HuH-7 (cell line): ENCODE measurements at regions not wholly inside any gene's neighbourhood (a gene's known extent, or its start where the extent isn't known, plus 50 kb on each side); places are given as distances from the start of the nearest gene placed in this dataset.

Source experiments
- DNase-seq: peaks from one replicate; pipeline ENCODE4 v3.0.0; 2011; ENCODE audit warnings: low spot score

DNA sequence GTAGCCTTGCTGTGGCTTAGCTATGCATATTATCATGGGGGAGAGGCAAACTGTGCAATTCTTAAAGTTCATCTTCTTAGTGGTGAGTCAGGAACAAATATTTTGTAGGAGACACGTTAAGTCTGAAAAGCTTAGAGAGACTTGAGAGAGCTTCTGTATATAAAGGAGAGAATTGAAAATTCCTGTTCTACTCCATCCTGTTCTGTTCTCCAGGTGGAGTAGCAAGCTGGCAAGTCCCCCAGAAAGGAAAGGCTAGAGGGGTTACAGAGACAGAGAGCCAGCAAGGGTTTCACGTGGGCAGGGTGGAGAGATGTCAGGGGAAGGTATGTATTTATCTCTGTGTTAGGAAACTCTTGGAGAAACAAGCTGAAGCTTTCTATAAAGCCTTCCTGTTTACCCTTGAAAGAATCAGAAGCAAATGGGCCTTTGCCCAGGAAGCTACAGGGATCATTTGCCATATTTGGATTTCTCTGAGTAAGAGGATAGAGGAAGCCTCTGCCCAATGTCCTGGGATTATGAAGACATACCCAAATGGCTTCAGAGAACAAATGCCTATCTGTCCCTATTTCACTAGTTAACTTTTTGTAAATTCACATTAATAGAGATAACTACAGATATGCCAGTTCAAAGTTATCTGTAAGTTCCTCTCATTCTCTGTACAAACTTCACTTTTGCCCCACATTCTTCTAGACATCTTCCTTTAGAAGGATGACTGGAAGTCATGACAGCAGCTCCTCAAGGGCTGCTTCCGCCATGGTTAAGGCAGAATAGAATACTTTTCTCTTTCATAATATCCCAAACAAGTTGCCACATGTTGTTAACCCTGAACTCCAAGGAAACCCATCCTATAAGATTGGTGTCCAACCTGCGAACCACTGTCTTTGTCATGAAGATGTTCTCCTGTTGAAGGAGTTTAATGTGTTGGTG lies 126.7 kb upstream of the NEDD9 start:
- DNase-seq, result no peak

DNA sequence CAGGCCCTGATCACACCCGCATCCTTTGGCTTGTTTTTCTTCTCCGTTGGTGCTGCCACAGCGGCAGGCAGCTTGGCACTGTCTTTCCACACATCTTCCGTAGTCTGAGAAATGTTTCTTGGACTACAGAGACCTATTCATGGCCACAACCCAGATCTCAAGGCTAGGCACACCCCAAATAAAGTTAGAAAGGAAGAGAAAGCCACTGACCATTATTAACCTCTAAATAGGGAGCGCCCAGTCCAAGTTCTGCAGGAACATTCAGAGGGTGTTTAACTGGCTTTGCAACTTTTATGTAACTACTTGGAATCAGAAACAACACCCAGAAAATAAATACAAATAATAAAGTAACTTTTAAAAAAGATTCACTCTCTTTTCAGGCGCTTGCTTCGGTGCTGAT lies 124.8 kb upstream of the NEDD9 start:
- no peak for DNase-seq

DNA sequence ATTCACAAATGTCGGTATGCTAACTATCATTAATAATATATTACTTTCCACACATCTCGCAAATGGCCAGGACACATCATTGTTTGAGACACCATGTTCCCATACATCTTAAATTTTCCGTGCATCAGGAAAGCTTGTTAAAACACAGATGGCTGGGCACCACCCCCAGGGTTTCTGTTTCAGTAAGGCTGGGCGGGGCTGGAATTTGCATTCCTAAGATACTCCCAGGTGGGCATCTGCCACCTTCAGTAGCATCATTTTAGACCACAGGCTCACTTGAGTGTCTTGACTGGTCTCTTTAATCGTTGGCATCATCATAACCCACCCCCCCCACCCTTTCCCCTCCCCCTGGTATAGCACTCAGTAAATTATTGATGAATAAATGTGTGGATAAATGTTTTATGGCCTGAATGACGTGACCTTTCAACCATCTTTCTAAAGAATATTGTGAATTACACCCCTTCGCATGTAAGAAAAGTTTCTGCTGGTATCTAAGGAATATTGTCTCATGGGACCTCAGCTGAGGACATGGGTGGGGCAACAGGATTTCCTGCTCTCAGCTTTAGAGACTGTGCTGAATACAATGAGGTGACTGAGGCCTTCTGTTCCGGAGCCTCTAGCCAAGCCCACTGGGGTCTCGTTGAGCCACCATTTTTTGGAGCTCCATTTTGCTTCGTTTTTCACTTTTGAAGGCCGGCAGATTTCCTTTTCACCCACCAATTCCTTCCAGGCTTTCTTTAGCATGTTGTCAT lies 124.1 kb upstream of the NEDD9 start:
- DNase-seq, result no peak

DNA sequence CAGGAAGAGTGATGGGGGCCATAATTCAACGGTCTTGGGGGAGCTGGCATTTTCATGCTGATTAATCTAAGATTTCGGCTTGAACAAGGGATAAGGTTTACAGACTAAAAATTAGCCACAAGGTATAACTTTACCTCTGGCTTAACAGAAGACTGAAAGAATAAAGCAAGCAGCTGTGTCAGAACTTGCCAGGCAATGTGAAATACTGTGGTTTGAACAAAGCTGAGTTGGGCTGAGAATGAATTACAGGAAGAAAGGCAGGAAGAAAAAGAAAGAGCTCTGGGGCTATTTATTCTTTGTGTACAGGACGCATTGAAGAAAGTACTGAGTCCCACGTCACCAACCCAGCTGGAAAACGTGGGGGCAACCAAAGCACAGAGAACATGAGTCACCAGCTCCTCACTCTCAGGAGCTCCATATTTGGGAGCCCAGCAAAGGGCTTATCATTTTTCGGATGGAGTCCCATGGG lies 121.5 kb upstream of the NEDD9 start:
- DNase-seq, result no peak

DNA sequence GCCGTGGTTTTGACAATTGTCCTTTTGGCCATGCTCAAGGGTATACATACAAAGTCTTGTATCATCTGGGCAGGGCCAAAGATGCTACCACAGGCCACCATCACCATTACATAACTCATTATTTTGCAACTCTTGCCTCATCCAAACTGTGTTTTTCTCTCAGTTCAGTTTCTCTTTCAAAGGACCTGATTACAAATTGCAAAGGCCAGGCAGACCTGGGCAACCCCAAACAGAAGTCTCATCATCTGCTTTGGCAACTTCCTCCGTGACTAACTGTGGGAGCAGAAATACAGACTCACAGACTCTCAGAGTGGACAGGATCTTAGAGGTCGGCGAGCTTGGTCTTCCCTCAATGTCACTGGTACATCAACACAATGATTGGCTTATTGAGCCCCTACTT lies 117.8 kb upstream of the NEDD9 start:
- no peak for DNase-seq

DNA sequence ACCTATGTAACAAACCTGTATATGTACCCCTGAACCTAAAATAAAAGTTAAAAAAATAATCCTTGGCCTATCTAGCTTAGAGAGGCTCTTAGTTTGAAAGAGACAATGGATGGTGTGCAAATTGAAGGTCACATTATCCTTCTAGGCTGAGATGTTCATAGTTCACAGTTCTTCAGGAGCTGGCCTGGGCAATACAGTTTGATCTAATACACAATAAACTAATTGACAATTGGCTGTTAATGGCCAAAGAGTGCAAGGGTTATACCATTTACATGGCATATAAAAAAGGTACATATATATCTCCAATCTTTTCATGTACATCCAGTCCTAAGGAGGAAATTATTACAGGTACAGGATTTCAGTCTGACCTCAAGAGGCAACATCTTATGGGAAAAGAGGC lies 117.4 kb upstream of the NEDD9 start:
- DNase-seq, result no peak

DNA sequence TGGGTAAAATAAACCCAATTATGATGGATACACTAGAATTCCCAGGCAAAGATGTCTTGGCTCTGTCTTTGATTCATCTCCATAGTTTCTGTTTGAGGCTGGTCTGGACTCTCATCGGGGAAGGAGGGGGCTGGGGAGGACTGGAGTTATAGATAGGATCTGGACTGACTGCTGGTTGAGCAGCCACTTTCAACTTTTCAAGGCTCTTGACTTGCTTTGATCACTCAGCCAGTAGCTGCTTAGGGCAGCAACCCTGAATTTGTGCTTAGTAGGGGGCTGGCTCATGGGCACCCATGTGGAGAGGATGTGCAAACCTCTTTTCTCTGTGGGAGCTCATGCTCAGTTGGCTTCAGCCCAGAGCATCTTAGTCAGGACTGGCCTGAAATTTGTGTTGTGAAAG lies 114.0 kb upstream of the NEDD9 start:
- no peak for DNase-seq

DNA sequence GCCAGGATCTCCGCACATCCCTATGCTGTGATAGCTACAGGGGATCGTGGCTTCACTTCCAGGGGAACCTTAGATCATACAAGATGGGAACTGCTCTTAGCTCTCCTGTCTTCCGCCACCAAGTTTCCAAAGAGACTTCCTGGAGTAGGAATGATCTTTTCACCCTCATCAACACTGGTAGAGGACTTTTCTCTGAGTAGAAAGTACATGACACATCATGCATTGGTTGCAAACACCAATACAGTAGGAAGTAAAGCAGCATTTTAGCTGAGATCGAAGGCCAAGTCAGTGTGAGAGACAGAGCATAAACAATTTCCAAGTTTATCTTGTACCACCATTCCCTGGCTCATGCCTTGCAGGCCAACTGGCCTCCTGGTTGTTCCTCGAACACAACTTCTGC lies 113.1 kb upstream of the NEDD9 start:
- no peak for DNase-seq

DNA sequence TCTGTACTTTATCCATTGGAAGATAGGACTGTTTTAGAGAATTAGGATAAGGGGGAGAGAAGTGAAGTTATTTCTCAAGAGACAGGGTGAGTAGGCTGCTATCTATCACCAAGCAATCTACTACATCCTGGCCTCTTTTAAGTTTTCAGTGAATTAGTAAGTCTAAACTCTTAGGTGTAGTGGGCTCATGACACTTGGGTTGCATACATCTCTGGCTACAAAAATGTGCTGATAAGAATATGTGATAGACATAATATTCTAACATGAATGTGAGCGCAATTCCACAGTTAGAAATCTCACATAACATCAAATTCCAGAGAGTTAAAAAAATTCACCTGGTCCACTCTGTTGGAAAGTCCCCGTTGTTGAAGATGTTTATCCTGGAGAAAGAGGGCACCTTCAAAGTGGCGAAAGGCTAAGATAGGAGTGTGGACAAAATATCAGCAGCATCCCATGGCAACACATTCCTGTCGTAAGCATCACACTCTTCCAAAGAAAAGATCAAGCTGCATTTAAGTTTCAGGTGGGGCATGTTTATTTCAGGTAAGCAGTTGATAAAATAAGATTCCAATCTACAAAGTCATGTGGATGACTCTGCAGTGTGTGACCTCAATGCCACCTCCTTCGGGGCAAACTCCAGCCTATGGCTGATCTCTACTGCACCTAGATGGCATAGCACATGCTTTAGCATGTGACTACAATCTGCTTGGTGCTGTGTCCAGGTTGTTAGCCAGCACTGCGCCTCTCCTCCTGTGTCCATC lies 111.7 kb upstream of the NEDD9 start:
- DNase-seq, result no peak

DNA sequence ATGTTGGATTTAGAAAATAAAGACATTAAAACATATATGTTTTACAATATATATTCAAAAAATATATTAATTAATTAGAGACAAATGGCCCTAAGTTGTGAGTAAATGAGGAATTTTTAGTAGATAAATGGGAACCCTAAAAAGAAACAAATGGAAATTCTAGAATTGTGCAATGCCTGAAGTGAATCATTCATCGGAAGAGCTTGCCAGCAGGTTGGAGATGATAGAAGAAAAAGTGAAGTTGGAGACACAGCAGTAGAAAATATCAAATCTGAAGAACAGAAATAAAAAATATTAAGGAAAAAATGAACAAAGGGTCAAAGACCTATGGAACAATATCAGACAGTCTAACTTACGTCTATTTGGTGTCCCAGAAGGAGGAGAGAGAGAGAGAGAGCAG lies 109.4 kb upstream of the NEDD9 start:
- no peak for DNase-seq

DNA sequence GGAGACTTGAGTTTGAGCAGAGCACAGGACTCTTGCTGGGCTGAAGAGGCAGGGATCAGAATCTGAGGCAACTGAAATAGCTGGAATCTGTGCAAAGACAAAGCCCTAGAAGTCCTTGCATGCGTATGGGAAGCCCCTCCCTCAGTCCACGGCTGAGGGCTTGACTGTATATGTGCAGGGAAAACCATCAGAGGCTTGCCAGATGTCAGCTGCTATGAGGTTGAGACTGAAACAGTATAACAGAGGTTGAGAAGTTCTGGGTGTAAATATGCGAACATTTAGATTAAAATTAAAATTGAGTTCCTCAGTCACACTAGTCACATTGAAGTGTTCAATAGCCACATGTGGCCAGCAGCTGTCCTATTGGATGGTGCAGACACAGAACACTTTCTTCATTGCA lies 108.8 kb upstream of the NEDD9 start:
- no peak for DNase-seq

DNA sequence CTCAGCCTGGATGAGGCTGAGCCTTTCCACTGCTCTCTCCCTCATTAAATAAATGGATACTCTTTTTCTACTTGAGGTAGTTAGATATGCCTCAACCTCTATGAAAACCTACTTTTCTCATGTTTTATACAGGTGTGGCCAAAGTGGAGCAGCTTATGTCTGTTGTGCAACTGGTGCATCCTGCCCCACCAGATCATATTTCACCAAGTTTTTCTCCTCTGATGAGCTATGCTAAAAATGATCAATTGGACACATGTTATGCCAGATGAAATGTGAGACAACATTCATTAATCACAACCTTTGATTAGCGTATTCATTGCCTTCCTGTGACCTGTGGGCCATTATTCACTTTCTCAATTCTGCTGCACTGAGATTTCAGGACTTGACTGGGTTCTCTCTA lies 106.9 kb upstream of the NEDD9 start:
- DNase-seq, result no peak

DNA sequence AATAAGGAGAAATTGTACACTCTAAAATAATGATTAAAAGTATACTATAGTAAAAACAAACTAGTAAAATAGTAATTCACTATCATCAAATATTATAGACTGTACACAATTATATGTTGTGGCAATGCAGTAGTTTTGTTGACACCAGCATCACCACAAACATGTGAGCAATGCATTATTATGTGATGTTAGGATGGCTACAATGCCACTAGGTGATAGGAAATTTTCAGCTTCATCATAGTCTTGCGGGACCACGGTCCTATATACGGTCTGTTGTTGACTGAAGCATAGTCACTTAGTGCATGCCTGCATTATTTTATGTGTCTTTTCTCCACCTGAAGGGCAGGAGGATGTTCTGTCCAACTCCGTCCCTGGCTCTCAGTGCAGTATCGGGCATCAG lies 104.8 kb upstream of the NEDD9 start:
- no peak for DNase-seq

DNA sequence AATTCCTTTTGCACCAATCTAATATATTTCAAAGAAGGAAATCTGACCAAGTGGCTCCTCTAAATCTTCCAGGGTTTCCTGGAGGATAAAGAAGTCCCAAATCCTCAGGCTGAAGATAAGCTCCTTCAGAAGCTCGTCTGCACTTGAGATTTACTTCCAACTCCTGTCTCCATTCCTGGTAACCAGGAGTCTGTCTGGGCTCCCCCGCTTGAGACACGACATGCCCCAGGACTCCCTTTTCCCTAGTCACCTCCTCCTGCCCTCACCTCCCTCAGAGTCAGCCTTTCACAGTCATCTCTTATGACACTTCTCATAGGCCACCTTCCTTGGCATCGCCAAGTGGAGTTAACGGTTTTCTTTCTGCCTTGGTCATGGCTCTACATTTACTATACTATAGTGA lies 103.4 kb upstream of the NEDD9 start:
- DNase-seq, result no peak

DNA sequence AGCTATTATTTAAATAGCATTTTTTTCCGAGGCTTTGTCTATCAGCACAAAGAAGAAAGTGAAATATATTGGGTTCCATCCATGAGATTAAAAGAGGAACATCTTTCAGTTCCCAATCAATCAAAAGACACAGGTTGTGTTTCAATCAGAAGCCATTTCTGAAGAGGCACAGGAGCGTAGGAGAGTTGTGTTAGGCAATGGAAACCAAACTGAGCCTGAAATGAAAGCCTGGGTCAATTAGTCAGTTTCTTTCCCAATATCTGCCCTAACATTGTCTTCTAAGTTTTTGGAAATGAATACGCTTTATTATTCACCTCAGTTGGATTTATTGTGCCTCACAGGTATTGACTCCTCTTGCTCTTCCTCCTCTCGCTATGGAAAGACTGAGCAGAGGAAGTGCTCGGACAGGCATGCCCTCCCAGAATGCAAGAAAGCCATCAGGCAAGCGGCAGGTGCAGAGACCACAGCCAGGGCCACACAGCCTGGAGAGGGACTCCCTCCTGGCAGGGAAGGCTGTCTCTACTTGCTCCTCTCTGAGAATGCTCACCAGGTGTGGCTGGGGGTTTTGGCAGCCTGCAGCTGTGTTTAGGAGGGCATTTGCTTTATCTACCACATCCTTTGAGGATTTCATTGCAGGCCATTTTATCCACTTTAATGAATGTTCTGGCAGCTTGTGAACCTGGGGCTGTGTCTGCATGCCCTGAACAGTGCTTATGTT lies 100.8 kb upstream of the NEDD9 start:
- no peak for DNase-seq

DNA sequence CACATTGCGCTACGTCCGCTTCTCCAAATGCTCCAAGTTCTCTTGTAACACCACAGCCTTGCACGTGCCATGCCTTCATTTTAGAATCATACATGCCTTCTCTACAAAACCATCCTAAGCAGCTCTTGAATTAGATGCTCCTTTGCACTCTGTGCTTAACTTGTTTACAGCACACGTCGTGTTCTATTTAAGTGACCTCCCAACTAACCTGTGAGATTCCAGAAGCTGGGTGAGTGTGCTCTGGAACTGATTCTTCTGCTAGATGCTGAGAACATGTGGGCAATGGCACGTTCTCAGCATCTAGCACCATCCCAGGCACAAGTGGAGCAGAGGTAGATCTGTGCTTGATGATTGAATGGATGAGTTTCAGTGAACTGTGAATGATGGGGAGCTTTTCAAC lies 100.0 kb upstream of the NEDD9 start:
- no peak for DNase-seq

DNA sequence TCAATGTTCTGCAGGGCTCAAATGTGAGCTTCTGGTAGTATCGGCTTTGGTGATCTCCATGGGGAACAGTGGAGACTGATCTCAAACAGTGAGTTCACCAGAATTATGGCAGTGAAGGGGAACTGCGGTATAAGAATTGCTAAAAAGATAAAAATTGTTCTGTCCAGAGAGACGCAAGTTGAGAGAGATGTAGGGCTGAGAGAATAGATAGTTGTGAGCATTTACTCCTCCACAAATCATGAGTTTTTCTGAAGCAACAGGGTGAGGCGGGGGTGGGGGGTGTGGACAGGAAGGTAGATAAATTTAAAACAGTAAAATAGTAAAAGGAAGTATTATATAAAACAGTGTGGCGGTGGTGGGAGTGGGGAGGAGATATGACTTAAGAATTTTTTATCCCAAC lies 98.6 kb upstream of the NEDD9 start:
- DNase-seq, result no peak

DNA sequence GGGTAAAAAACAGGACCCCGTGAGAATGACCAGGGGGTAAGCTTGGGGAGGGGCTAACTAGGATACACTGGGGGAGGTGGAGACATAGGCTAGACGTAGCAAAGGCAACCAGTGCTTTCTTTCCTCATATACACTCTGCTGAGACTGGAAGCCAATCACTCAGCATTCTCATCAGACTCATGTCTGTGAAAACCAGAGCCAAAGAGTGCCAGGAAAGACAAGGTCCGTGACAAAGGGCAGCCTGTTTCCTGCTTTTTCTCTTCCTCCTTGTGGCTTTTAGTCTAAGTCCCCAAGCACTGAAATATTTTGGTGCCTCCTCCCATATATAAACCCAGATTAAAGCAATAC lies 97.9 kb upstream of the NEDD9 start:
- no peak for DNase-seq

DNA sequence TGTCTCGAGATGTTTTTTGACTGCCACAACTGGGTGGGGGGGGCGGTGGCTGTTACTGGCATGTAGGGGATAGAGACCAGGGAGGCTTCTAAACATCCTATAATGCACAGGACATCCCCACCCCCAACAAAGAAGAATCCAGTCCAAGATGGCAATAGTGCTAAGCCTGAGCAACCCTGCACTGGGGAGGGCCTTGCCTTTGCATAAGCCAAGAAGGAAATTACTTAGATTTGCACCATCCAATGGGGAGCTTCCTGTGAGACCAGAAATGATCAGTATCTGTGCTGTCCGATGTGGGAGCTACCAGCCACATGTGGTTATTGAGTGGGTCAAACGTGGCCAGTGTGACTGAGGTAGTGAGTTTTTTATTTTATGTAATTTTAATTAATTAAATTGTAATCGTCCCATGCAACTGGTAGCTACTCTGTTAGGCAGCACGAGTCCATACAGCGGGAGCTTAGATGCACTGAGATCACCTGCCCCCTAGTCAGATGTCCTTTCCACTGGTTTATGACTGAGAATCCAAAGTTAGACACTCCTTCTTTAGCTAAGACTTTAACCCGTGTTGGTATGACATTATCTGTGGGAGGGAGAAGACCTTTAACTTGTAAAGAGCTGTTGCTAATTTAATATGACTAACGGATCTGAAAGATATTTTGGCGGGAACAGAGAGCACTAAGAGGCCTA lies 97.4 kb upstream of the NEDD9 start:
- no peak for DNase-seq

DNA sequence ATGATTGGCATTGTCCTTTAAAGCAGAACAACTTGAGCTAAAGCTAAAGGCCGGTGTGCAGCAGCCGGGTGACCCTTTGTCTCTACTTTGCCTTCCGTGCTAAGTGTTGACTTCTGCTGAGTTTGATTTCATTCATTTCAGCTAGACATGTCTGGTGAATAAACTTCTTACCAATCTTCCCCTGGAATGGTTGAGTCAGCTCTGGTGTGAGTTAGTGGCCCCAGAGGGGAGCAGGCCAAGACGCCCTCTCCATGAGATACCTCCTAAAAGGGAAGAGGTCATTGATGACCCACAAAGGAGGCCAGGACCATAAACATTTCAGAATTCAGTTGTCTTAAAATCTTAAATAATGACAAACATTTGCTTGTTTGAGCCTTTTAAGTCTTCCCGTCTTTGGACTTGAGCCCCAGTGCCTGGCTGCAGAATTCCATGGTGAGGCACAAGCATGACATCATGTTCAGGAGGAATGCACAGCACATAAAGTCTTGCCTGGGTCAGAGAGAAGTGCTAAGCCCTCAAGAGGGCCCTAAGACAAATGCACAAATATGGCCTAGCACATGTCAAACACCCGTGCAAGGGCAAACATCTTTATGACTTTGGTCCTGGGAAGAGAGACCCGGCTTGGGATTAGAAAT lies 96.3 kb upstream of the NEDD9 start:
- DNase-seq, result no peak

DNA sequence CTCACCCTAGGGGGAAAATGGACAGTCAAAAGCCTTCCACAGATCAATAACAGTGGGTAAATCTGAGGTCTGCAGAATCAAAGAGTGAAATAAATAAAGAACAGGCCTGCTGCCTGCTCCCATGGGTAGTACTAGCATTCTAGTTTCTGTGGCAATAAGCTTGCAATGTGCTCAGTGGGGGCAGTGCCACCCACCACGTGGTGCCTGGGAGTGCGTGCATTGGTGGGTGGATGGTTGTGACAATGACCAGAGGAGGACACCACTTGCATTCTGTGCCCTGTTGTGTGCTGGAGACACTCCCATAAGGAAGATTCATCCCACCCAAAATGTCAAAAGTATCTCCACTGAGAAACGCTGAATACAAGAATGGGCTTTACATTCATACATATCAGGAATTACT lies 95.5 kb upstream of the NEDD9 start:
- DNase-seq, result no peak
